HG02852 (cell line): ENCODE measurements at regions not wholly inside any gene's neighbourhood (a gene's known extent, or its start where the extent isn't known, plus 50 kb on each side); places are given as distances from the start of the nearest gene placed in this dataset.
"Not testable (repeated sequence)": the region's sequence is repeated elsewhere in the genome, so short reads cannot be mapped to it uniquely, and the experiment has no call there.

Experiments used
- ATAC-seq: cut with Tn5 transposase; IDR thresholded peaks from one replicate; pipeline ENCODE4 v1.9.1; 2021; ENCODE audit warnings: mild to moderate bottlenecking, moderate library complexity; ENCODE audit not compliant: unreplicated experiment

- no peak for ATAC-seq
Measured at GRCh38 chr1:221240690-221241089, 361.4 kb downstream of the HLX start.

- no peak for ATAC-seq
Measured at GRCh38 chr1:221241157-221241556, 361.9 kb downstream of the HLX start.

- no peak for ATAC-seq
Measured at GRCh38 chr1:221241592-221241991, 362.3 kb downstream of the HLX start.

GRCh38 chr1:221246067-221246466 lies 366.8 kb downstream of the HLX start:
- no peak for ATAC-seq

GRCh38 chr1:221246628-221247415 lies 367.6 kb downstream of the HLX start:
- no peak for ATAC-seq

GRCh38 chr1:221251580-221251979 lies 372.3 kb downstream of the HLX start:
- ATAC-seq, result no peak

GRCh38 chr1:221254813-221255212 lies 375.6 kb downstream of the HLX start:
- no peak for ATAC-seq

GRCh38 chr1:221256773-221257172 lies 377.5 kb downstream of the HLX start:
- no peak for ATAC-seq

- not testable (repeated sequence) for ATAC-seq
Measured at GRCh38 chr1:221257548-221257947, 378.3 kb downstream of the HLX start.

- not testable (repeated sequence) for ATAC-seq
Measured at GRCh38 chr1:221262677-221263076, 383.4 kb downstream of the HLX start.

GRCh38 chr1:221263831-221264767 lies 384.9 kb downstream of the HLX start:
- ATAC-seq, result peak; percentile 91

GRCh38 chr1:221264848-221265247 lies 385.6 kb downstream of the HLX start:
- ATAC-seq, result no peak

GRCh38 chr1:221268295-221268694 lies 389.1 kb downstream of the HLX start:
- ATAC-seq, result no peak

GRCh38 chr1:221271701-221272100 lies 392.5 kb downstream of the HLX start:
- ATAC-seq, result no peak

- ATAC-seq, result no peak
Measured at GRCh38 chr1:221272940-221273339, 393.7 kb downstream of the HLX start.

- no peak for ATAC-seq
Measured at GRCh38 chr1:221274373-221274772, 395.1 kb downstream of the HLX start.

GRCh38 chr1:221276896-221277409 lies 397.7 kb downstream of the HLX start:
- ATAC-seq, result no peak

GRCh38 chr1:221279146-221279545 lies 399.9 kb downstream of the HLX start:
- no peak for ATAC-seq

GRCh38 chr1:221283532-221283931 lies 404.3 kb downstream of the HLX start:
- no peak for ATAC-seq

GRCh38 chr1:221284028-221284427 lies 404.8 kb downstream of the HLX start:
- no peak for ATAC-seq

- not testable (repeated sequence) for ATAC-seq
Measured at GRCh38 chr1:221284991-221285390, 405.7 kb downstream of the HLX start.
